ENCODE measurements at regions not wholly inside any gene's neighbourhood (a gene's known extent, or its start where the extent isn't known, plus 50 kb on each side); places are given as distances from the start of the nearest gene placed in this dataset.

DNA sequence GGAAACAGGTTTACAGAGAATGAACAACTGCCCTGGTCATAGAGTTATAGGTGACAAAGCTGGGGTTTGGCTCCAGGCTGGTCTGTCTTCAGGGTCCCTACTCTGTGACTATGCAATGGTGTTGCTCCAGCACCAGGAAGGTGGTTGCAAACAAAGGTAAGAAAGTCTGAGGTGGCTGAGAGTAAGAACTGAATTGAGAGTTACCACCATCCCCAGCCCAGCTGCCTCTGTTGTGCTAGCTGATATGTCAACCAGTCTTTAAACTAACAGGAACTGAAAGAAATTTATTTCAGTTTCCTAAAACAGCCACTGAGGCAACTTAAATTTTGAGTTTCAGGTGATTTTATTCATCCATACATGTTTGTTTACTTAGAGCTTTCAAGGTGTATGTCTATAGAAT, 111.0 kb upstream of the LRIG3 start:
- H3K27ac ChIP-seq (ENCODE audit: low read depth, low read length), result no peak overlapping the region
- no peaks in the 10 kb centered on the region for H3K36me3 ChIP-seq (ENCODE audit: insufficient read depth, low read length)
- no peaks in the 10 kb centered on the region for H3K27me3 Mint-ChIP-seq
- no peaks in the 10 kb centered on the region for H3K4me1 ChIP-seq (ENCODE audit: insufficient read depth, low read length)
- no peaks in the 10 kb centered on the region for H3K27me3 ChIP-seq (ENCODE audit: insufficient read depth, low read length, poor library complexity, severe bottlenecking)
- CTCF ChIA-PET, result no interaction called here
- no peak overlapping the region for H3K27ac Mint-ChIP-seq
- POLR2A ChIA-PET, result no interaction called here
- DNase-seq, result no peak
- no peaks in the 10 kb centered on the region for H3K9me3 ChIP-seq (ENCODE audit: low read length)
- H3K4me3 Mint-ChIP-seq, result no peak overlapping the region
- H3K4me3 ChIP-seq (ENCODE audit: low read length), result no peak overlapping the region
- H3K4me1 Mint-ChIP-seq, result no peaks in the 10 kb centered on the region
- no peaks in the 10 kb centered on the region for H3K36me3 Mint-ChIP-seq
- peaks cover 0 to 8% (median 2%) of the 10 kb centered on the region in 5 donors for H3K9me3 Mint-ChIP-seq

DNA sequence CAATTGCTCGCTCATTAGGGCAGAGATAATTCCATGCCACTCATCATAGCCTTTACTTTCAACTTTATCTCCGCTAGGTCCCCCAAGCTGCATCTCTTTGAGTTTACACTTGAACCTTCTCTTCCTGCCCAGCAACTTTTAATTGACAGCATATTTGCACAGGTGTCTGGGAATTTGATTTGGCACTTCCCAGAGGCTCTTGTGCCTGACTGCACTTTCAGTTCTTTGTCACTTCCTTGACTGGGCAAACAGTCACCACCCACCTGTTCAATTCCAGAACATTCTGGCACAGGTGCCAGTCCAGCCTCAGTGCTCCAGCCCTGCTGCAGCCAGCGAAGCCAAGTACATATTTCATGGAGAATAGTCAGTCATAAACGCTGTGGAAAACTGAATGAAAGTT, 110.1 kb upstream of the LRIG3 start:
- Mint-ChIP-seq H3K9me3 (peaks cover 0 to 8% (median 2%) of the 10 kb centered on the region in 5 donors), H3K36me3 (no peaks in the 10 kb centered on the region), H3K27me3 (no peaks in the 10 kb centered on the region), H3K4me3 (no peak overlapping the region), H3K27ac (peak overlapping the region in 1 of 8 donors; percentile 64), H3K4me1 (no peaks in the 10 kb centered on the region)
- POLR2A ChIA-PET, result no interaction called here
- Histone ChIP-seq H3K27me3 (ENCODE audit: insufficient read depth, low read length, poor library complexity, severe bottlenecking) (no peaks in the 10 kb centered on the region), H3K4me3 (ENCODE audit: low read length) (no peak overlapping the region), H3K36me3 (ENCODE audit: insufficient read depth, low read length) (no peaks in the 10 kb centered on the region), H3K27ac (ENCODE audit: low read depth, low read length) (no peak overlapping the region), H3K9me3 (ENCODE audit: low read length) (no peaks in the 10 kb centered on the region), H3K4me1 (ENCODE audit: insufficient read depth, low read length) (no peaks in the 10 kb centered on the region)
- CTCF ChIA-PET, result no interaction called here
- no peak for DNase-seq

DNA sequence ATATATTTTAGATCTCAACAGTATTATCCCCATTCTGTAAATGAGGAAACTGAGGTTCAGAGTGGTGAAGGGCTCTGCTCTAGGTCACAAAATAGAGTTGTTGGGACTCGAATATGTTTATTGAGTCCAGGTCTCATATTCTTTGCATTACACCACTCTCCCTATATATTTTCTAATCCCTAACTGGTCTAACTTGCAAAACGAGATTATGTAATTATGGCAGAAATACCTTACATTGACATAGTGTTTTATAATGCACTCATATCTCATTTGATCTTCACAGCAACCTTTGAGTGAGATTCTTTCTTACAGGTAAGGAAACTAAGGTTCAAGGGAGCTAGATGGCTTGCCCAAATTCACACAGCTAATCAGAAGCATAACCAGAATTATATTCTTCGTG, 106.9 kb upstream of the LRIG3 start:
- ChIA-PET POLR2A (no interaction called here), CTCF (no interaction called here)
- H3K4me3 ChIP-seq (ENCODE audit: low read length), result no peak overlapping the region
- H3K4me3 Mint-ChIP-seq, result no peak overlapping the region
- no peaks in the 10 kb centered on the region for H3K4me1 ChIP-seq (ENCODE audit: insufficient read depth, low read length)
- no peaks in the 10 kb centered on the region for H3K27me3 Mint-ChIP-seq
- peaks cover 0 to 10% (median 4%) of the 10 kb centered on the region in 5 donors for H3K9me3 Mint-ChIP-seq
- H3K27ac ChIP-seq (ENCODE audit: low read depth, low read length), result no peak overlapping the region
- H3K27ac Mint-ChIP-seq, result no peak overlapping the region
- no peaks in the 10 kb centered on the region for H3K4me1 Mint-ChIP-seq
- H3K9me3 ChIP-seq (ENCODE audit: low read length), result no peaks in the 10 kb centered on the region
- no peaks in the 10 kb centered on the region for H3K36me3 ChIP-seq (ENCODE audit: insufficient read depth, low read length)
- DNase-seq, result no peak
- no peaks in the 10 kb centered on the region for H3K36me3 Mint-ChIP-seq
- no peaks in the 10 kb centered on the region for H3K27me3 ChIP-seq (ENCODE audit: insufficient read depth, low read length, poor library complexity, severe bottlenecking)

DNA sequence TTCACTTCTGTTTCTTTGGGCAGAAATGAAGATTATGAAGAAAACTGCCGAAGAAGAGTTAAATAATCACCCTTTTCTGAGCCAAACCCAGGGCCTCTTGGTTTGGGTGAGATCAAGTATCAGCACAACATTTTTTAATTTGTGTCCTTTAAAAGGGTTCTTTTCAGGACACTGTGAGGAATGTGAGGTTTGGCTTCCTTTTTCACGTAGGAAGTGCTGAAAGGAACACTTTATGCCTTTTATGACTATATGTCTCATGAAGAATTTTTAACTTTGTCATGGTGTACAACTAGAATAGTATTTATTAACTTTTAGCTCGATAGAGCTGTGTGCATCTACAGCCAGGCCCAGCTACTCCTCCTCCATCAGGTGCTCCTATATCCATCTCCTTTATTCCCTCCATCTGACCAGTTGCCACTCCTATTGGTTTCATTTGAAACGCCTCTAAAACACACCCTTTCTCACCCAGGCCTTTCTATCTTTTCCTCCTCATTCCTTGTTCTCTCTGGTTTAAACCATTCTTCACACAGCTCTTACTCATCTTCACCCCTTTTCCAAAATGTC, 103.6 kb upstream of the LRIG3 start:
- Mint-ChIP-seq H3K27me3 (no peaks in the 10 kb centered on the region), H3K4me3 (no peak overlapping the region), H3K36me3 (no peaks in the 10 kb centered on the region), H3K27ac (no peak overlapping the region), H3K9me3 (peaks cover 4 to 10% (median 4%) of the 10 kb centered on the region in 5 donors), H3K4me1 (no peaks in the 10 kb centered on the region)
- Histone ChIP-seq H3K27me3 (ENCODE audit: insufficient read depth, low read length, poor library complexity, severe bottlenecking) (no peaks in the 10 kb centered on the region), H3K4me3 (ENCODE audit: low read length) (no peak overlapping the region), H3K36me3 (ENCODE audit: insufficient read depth, low read length) (no peaks in the 10 kb centered on the region), H3K9me3 (ENCODE audit: low read length) (no peaks in the 10 kb centered on the region), H3K4me1 (ENCODE audit: insufficient read depth, low read length) (no peaks in the 10 kb centered on the region), H3K27ac (ENCODE audit: low read depth, low read length) (no peak overlapping the region)
- CTCF ChIA-PET, result no interaction called here
- POLR2A ChIA-PET, result no interaction called here
- DNase-seq, result no peak

DNA sequence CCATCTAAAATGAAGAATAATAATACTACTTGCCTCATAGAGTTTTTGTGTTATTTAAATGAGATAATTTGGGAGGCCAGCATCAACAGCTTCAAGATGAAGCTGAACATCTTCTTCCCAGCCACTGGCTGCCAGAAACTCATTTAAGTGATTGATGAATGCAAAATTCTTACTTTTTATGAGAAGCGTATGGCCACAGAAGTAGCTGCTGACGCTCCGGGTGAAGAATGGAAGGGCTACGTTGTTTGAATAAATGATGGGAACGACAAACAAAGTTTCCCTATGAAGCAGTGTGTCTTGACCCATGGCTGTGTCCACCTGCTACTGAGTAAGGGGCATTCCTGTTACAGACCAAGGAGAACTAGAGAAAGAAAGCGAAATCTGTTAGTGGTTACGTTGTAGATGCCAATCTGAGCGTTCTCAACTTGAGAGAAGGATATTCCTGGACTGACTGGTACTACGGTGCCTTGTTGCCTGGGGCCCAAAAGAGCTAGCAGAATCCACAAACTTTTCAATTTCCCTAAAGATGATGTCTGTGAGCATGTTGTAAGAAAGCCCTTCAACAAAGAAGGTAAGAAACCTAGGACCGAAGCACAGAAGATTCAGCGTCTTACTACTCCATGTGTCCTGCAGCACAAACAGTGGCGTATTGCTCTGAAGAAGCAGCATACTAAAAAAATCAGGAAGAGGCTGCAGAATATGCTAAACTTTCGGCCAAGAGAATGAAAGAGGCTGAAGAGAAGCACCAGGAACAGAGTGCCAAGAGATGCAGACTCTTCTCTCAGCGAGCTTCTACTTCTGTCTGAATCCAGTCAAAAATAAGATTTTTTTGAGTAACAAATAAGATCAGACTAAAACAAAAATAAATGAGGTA, 100.0 kb upstream of the LRIG3 start:
- ChIA-PET CTCF (no interaction called here), POLR2A (no interaction called here)
- H3K27me3 Mint-ChIP-seq, result no peaks in the 10 kb centered on the region
- H3K9me3 ChIP-seq (ENCODE audit: low read length), result no peaks in the 10 kb centered on the region
- no peak overlapping the region for H3K4me3 Mint-ChIP-seq
- H3K4me1 ChIP-seq (ENCODE audit: insufficient read depth, low read length), result no peaks in the 10 kb centered on the region
- DNase-seq, result no peak
- no peaks in the 10 kb centered on the region for H3K4me1 Mint-ChIP-seq
- no peak overlapping the region for H3K27ac ChIP-seq (ENCODE audit: low read depth, low read length)
- H3K9me3 Mint-ChIP-seq, result peaks cover 4 to 12% (median 8%) of the 10 kb centered on the region in 5 donors
- H3K36me3 Mint-ChIP-seq, result no peaks in the 10 kb centered on the region
- H3K27ac Mint-ChIP-seq, result no peak overlapping the region
- H3K36me3 ChIP-seq (ENCODE audit: insufficient read depth, low read length), result no peaks in the 10 kb centered on the region
- H3K4me3 ChIP-seq (ENCODE audit: low read length), result no peak overlapping the region
- no peaks in the 10 kb centered on the region for H3K27me3 ChIP-seq (ENCODE audit: insufficient read depth, low read length, poor library complexity, severe bottlenecking)

DNA sequence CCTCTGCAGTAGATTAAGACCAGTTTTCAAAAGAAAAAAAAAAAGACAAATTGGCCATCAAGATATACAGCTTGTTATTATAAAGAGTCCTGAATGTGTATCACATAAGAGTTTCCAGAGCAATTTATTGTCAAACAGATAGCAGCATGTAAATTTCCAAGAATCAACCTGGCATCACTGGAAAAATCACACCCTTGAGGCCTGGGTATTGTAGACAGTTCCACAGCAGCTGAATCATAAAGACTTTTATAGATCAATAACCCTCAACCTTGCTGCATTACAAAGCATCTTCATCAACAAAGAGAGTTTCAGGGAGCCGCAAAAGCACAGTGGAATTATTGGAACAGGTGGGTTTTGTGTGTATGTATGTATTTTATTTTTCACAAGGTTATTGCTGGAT, 94.6 kb upstream of the LRIG3 start:
- H3K9me3 ChIP-seq (ENCODE audit: low read length), result no peaks in the 10 kb centered on the region
- no peak overlapping the region for H3K27ac Mint-ChIP-seq
- DNase-seq, result no peak
- H3K9me3 Mint-ChIP-seq, result peaks cover 0 to 10% (median 5%) of the 10 kb centered on the region in 5 donors
- POLR2A ChIA-PET, result no interaction called here
- no peak overlapping the region for H3K4me3 Mint-ChIP-seq
- H3K27me3 ChIP-seq (ENCODE audit: insufficient read depth, low read length, poor library complexity, severe bottlenecking), result no peaks in the 10 kb centered on the region
- H3K36me3 Mint-ChIP-seq, result no peaks in the 10 kb centered on the region
- H3K4me3 ChIP-seq (ENCODE audit: low read length), result no peak overlapping the region
- no peaks in the 10 kb centered on the region for H3K27me3 Mint-ChIP-seq
- no peaks in the 10 kb centered on the region for H3K36me3 ChIP-seq (ENCODE audit: insufficient read depth, low read length)
- CTCF ChIA-PET, result no interaction called here
- H3K4me1 Mint-ChIP-seq, result no peaks in the 10 kb centered on the region
- H3K4me1 ChIP-seq (ENCODE audit: insufficient read depth, low read length), result no peaks in the 10 kb centered on the region
- no peak overlapping the region for H3K27ac ChIP-seq (ENCODE audit: low read depth, low read length)

DNA sequence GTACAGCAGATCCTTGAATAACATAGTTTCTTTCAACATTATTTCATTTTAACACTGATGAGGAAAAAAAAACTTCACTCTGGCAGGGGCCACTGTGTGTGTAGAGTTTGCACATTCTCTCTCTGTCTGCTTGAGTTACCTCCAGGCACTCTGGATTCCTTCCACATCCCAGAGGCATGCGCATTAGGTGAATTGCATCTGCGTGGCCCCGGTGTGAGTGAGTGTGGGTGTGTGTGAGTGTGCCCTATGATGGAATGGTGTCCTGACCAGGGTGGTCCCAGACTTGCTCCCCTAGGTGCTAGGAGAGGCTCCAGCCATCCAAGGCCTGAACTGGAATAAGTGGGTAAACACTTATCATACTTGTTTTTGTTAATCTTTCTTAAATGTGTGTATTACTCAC, 90.6 kb upstream of the LRIG3 start:
- Mint-ChIP-seq H3K27ac (no peak overlapping the region), H3K4me3 (no peak overlapping the region), H3K36me3 (no peaks in the 10 kb centered on the region), H3K9me3 (peaks cover 0 to 7% (median 4%) of the 10 kb centered on the region in 5 donors), H3K27me3 (peaks cover 0 to 2% of the 10 kb centered on the region in 2 donors), H3K4me1 (no peaks in the 10 kb centered on the region)
- no peak overlapping the region for H3K27ac ChIP-seq (ENCODE audit: low read depth, low read length)
- H3K36me3 ChIP-seq (ENCODE audit: insufficient read depth, low read length), result no peaks in the 10 kb centered on the region
- H3K4me3 ChIP-seq (ENCODE audit: low read length), result no peak overlapping the region
- POLR2A ChIA-PET, result no interaction called here
- CTCF ChIA-PET, result no interaction called here
- no peaks in the 10 kb centered on the region for H3K9me3 ChIP-seq (ENCODE audit: low read length)
- DNase-seq, result peak in 1 of 5 donors; percentile 21
- H3K27me3 ChIP-seq (ENCODE audit: insufficient read depth, low read length, poor library complexity, severe bottlenecking), result no peaks in the 10 kb centered on the region
- H3K4me1 ChIP-seq (ENCODE audit: insufficient read depth, low read length), result no peaks in the 10 kb centered on the region

DNA sequence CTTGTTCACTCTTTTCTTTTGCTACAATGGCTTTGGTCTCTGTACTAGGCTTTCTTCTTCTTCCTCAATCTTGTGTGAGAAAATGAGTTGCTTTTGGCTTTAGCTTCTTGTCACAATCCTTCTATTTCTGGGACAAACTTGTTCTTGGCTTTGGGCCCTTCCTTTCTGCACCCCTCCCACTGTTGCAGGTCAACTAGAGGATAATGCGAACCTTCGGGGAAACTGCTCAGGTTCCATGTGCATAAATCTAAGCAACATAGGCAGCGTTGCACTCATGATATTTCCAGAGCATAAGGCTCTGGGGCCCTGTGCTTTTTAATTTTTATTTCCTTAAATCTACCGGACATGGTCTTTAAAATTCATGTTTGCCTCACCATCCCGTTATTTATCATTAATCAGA, 89.8 kb upstream of the LRIG3 start:
- ChIA-PET CTCF (no interaction called here), POLR2A (no interaction called here)
- no peak for DNase-seq
- Histone ChIP-seq H3K4me3 (ENCODE audit: low read length) (no peak overlapping the region), H3K27ac (ENCODE audit: low read depth, low read length) (no peak overlapping the region), H3K4me1 (ENCODE audit: insufficient read depth, low read length) (no peaks in the 10 kb centered on the region), H3K27me3 (ENCODE audit: insufficient read depth, low read length, poor library complexity, severe bottlenecking) (no peaks in the 10 kb centered on the region), H3K9me3 (ENCODE audit: low read length) (no peaks in the 10 kb centered on the region), H3K36me3 (ENCODE audit: insufficient read depth, low read length) (no peaks in the 10 kb centered on the region)
- Mint-ChIP-seq H3K27me3 (peaks cover 0 to 2% of the 10 kb centered on the region in 2 donors), H3K4me1 (no peaks in the 10 kb centered on the region), H3K27ac (no peak overlapping the region), H3K4me3 (no peak overlapping the region), H3K9me3 (peaks cover 0 to 6% (median 4%) of the 10 kb centered on the region in 5 donors), H3K36me3 (no peaks in the 10 kb centered on the region)

Measured in CD8-positive, alpha-beta memory T cell (primary cell).